Liver (tissue), 8 donors: ENCODE measurements at regions not wholly inside any gene's neighbourhood (a gene's known extent, or its start where the extent isn't known, plus 50 kb on each side); places are given as distances from the start of the nearest gene placed in this dataset.

Experiments used
- DNase-seq: peaks from one replicate; pipeline ENCODE4 v3.0.0-alpha.2; 2017; ENCODE audit warnings: low spot score
- H3K27ac ChIP-seq, 2 donors: one replicate each; pipeline ENCODE4 v1.7.0; 2013; ENCODE audit warnings: inconsistent platforms in 2 of 2, low read length in 2 of 2, control low read depth in 1 of 2, low read depth in 1 of 2, mild to moderate bottlenecking in 1 of 2
- H3K27me3 ChIP-seq, 4 donors: one replicate each; pipeline versions ENCODE4 v1.6.1 to v1.7.0; 2013; ENCODE audit warnings: low read length in 3 of 4, inconsistent platforms in 1 of 4, mild to moderate bottlenecking in 1 of 4, moderate library complexity in 1 of 4; ENCODE audit not compliant: control insufficient read depth in 4 of 4, insufficient read depth in 4 of 4
- H3K36me3 ChIP-seq, 4 donors: one replicate each; pipeline versions ENCODE4 v1.6.1 to v1.7.0; 2013; ENCODE audit warnings: low read length in 3 of 4, mild to moderate bottlenecking in 3 of 4, low read depth in 1 of 4, moderate library complexity in 1 of 4; ENCODE audit not compliant: control insufficient read depth in 4 of 4, insufficient read depth in 3 of 4
- H3K4me1 ChIP-seq, 4 donors: one replicate each; pipeline versions ENCODE4 v1.6.1 to v1.7.0; 2013; ENCODE audit warnings: low read length in 3 of 4, mild to moderate bottlenecking in 3 of 4, moderate library complexity in 1 of 4; ENCODE audit not compliant: control insufficient read depth in 4 of 4, insufficient read depth in 4 of 4
- H3K4me3 ChIP-seq, 3 donors: one replicate each; pipeline versions ENCODE4 v1.6.1 to v1.7.0; 2013; ENCODE audit warnings: low read length in 3 of 3, control low read depth in 1 of 3, low read depth in 1 of 3, mild to moderate bottlenecking in 1 of 3
- H3K9ac ChIP-seq, 2 donors: one replicate each; pipeline ENCODE4 v1.7.0; 2013; ENCODE audit warnings: low read length in 2 of 2, mild to moderate bottlenecking in 2 of 2, moderate library complexity in 2 of 2, control low read depth in 1 of 2, low read depth in 1 of 2
- H3K9me3 ChIP-seq, 4 donors: one replicate each; pipeline versions ENCODE4 v1.6.1 to v1.7.0; 2013; ENCODE audit warnings: low read length in 3 of 4; ENCODE audit not compliant: control insufficient read depth in 4 of 4
- EGR1 ChIP-seq, 2 donors: IDR thresholded peaks; 2 replicates each; pipeline ENCODE4 v1.6.1; 2016 to 2018; ENCODE audit warnings: antibody characterized with exemption in 2 of 2, low read depth in 2 of 2
- FOXA1 ChIP-seq: IDR thresholded peaks from 2 replicates; pipeline ENCODE4 v1.6.1; 2016; ENCODE audit warnings: antibody characterized with exemption
- FOXA2 ChIP-seq: IDR thresholded peaks from 2 replicates; pipeline ENCODE4 v1.6.1; 2016; ENCODE audit warnings: antibody characterized with exemption
- GABPA ChIP-seq, 2 donors: IDR thresholded peaks in 1 of 2; conservative IDR thresholded peaks in 1 of 2; 2 replicates each; pipeline ENCODE4 v1.6.1; 2016; ENCODE audit warnings: antibody characterized with exemption in 2 of 2, mild to moderate bottlenecking in 1 of 2, moderate library complexity in 1 of 2
- HNF4A ChIP-seq, 2 donors: conservative IDR thresholded peaks; 2 replicates each; pipeline ENCODE4 v1.6.1; 2016; ENCODE audit warnings: antibody characterized with exemption in 2 of 2, mild to moderate bottlenecking in 2 of 2
- HNF4G ChIP-seq: IDR thresholded peaks from 2 replicates; pipeline ENCODE4 v1.6.1; 2016; ENCODE audit warnings: antibody characterized with exemption
- JUND ChIP-seq, 2 donors: IDR thresholded peaks; 2 replicates each; pipeline ENCODE4 v1.6.1; 2016; ENCODE audit warnings: antibody characterized with exemption in 2 of 2
- NR2F2 ChIP-seq: IDR thresholded peaks from 2 replicates; pipeline ENCODE4 v1.6.1; 2016; ENCODE audit warnings: antibody characterized with exemption
- RAD21 ChIP-seq, 2 donors: IDR thresholded peaks; 2 replicates each; pipeline ENCODE4 v1.6.1; 2016; ENCODE audit warnings: antibody characterized with exemption in 2 of 2, mild to moderate bottlenecking in 2 of 2
- RXRA ChIP-seq, 2 donors: IDR thresholded peaks; 2 replicates each; pipeline ENCODE4 v1.6.1; 2017 to 2018; ENCODE audit warnings: antibody characterized with exemption in 2 of 2, mild to moderate bottlenecking in 1 of 2
- SP1 ChIP-seq: IDR thresholded peaks from 2 replicates; pipeline ENCODE4 v1.6.1; 2018; ENCODE audit warnings: antibody characterized with exemption, mild to moderate bottlenecking
- TAF1 ChIP-seq: conservative IDR thresholded peaks from 2 replicates; pipeline ENCODE4 v1.6.1; 2016; ENCODE audit warnings: antibody characterized with exemption, mild to moderate bottlenecking
- YY1 ChIP-seq: IDR thresholded peaks from 2 replicates; pipeline ENCODE4 v1.6.1; 2016; ENCODE audit warnings: antibody characterized with exemption, mild to moderate bottlenecking
- WGBS: extraction: QIAGEN DNeasy Blood & Tissue Kit; methylation state at CpG from one replicate; pipeline ENCODE4 v1.1.7; 2013; 5-methylcytosine and 5-hydroxymethylcytosine counted together
- TF ChIP-seq, protein P1 (sequence below): IDR thresholded peaks from 2 replicates; pipeline ENCODE4 v1.6.1; 2016; ENCODE audit warnings: antibody characterized with exemption
- TF ChIP-seq, protein P2 (sequence below): fragments of 150-350 bp; IDR thresholded peaks from 2 replicates; pipeline ENCODE4 v1.5.1; 2017; ENCODE audit warnings: improper control_type of control experiment, low read depth, low read length; ENCODE audit not compliant: missing input control
- TF ChIP-seq, protein P3 (sequence below): IDR thresholded peaks from 2 replicates; pipeline ENCODE4 v1.6.1; 2016; ENCODE audit warnings: antibody characterized with exemption
- TF ChIP-seq, protein P4 (sequence below): IDR thresholded peaks from 2 replicates; pipeline ENCODE4 v1.6.1; 2016; ENCODE audit warnings: antibody characterized with exemption, mild to moderate bottlenecking
- TF ChIP-seq, protein P5 (sequence below): IDR thresholded peaks from 2 replicates; pipeline ENCODE4 v1.6.1; 2016; ENCODE audit warnings: antibody characterized with exemption
- donor health status: healthy.
- donor health status: healthy.
- donor health status: healthy.
- donor health status: healthy.
- donor health status: healthy.

DNA sequence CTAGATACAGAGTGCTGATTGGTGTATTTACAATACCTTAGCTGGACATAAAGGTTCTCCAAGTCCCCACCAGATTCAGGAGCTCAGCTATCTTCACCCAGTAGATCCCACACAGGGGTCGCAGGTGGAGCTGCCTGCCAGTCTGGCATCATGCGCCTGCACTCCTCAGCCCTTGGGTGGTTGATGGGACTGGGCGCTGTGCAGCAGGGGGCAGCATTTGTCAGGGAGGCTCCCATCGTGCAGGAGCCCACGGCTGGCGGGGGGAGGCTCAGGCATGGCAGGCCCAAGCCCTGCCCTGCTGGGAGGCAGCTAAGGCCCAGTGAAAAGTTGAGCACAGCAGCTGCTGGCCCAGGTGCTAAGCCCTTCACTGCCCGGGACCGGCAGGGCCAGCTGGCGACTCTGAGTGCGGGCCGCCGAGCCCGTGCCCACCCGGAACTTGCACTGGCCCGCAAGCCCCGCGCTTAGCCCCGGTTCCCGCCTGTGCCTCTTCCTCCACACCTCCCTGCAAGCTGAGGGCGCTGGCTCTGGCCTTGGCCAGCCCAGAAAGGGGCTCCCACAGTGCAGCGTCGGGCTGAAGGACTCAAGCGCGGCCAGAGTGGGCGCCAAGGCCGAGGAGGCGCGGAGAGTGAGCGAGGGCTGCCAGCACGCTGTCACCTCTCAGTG, 314.1 kb upstream of the ATP10B start:
- 93% methylated on average over 30 of the region's 30 CpGs for WGBS
- TF ChIP-seq RAD21 (IDR thresholded peaks at IDR 0.05) (no peak), RXRA (IDR thresholded peaks at IDR 0.05) (no peak), YY1 (no peak), FOXA2 (no peak)
- TF ChIP-seq, protein P1, sequence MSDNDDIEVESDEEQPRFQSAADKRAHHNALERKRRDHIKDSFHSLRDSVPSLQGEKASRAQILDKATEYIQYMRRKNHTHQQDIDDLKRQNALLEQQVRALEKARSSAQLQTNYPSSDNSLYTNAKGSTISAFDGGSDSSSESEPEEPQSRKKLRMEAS: no peak
- TF ChIP-seq, protein P2, sequence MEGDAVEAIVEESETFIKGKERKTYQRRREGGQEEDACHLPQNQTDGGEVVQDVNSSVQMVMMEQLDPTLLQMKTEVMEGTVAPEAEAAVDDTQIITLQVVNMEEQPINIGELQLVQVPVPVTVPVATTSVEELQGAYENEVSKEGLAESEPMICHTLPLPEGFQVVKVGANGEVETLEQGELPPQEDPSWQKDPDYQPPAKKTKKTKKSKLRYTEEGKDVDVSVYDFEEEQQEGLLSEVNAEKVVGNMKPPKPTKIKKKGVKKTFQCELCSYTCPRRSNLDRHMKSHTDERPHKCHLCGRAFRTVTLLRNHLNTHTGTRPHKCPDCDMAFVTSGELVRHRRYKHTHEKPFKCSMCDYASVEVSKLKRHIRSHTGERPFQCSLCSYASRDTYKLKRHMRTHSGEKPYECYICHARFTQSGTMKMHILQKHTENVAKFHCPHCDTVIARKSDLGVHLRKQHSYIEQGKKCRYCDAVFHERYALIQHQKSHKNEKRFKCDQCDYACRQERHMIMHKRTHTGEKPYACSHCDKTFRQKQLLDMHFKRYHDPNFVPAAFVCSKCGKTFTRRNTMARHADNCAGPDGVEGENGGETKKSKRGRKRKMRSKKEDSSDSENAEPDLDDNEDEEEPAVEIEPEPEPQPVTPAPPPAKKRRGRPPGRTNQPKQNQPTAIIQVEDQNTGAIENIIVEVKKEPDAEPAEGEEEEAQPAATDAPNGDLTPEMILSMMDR: no peak
- TF ChIP-seq, protein P3, sequence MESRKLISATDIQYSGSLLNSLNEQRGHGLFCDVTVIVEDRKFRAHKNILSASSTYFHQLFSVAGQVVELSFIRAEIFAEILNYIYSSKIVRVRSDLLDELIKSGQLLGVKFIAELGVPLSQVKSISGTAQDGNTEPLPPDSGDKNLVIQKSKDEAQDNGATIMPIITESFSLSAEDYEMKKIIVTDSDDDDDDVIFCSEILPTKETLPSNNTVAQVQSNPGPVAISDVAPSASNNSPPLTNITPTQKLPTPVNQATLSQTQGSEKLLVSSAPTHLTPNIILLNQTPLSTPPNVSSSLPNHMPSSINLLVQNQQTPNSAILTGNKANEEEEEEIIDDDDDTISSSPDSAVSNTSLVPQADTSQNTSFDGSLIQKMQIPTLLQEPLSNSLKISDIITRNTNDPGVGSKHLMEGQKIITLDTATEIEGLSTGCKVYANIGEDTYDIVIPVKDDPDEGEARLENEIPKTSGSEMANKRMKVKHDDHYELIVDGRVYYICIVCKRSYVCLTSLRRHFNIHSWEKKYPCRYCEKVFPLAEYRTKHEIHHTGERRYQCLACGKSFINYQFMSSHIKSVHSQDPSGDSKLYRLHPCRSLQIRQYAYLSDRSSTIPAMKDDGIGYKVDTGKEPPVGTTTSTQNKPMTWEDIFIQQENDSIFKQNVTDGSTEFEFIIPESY: no peak
- H3K9me3 ChIP-seq: no peaks in the 10 kb centered on the region
- no peak overlapping the region for H3K9ac ChIP-seq
- no peaks in the 10 kb centered on the region for H3K36me3 ChIP-seq
- H3K27me3 ChIP-seq: no peaks in the 10 kb centered on the region
- no peaks in the 10 kb centered on the region for H3K4me1 ChIP-seq
- no peak for DNase-seq
- H3K4me3 ChIP-seq: no peak overlapping the region
- H3K27ac ChIP-seq: no peak overlapping the region

DNA sequence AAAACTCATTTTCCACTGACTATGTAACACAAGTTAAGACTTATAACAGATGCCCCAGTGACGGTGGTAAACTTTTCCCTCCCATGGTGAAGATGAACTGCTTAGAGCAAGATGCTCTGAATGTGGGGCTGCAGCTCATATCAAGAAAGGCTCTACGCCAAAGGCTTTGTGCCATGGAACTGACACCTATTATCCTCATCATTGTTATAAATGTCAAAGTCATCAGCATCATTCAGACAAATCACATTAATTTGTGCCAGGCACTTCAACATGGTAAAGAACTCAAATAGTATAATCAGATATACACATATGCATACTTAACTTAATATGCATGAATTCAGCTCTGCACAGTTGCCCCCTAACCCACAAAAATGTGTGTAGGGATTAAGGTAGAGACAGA, 305.9 kb upstream of the ATP10B start:
- WGBS: 79% methylated on average over 2 of the region's 2 CpGs
- no peak for TF ChIP-seq HNF4A (conservative IDR thresholded peaks at IDR 0.05)
- TF ChIP-seq, protein P2: no peak
- no peak for TF ChIP-seq EGR1 (IDR thresholded peaks at IDR 0.05; ENCODE audit: low read depth in 2 of 2)
- no peak for TF ChIP-seq NR2F2
- TF ChIP-seq, protein P4, sequence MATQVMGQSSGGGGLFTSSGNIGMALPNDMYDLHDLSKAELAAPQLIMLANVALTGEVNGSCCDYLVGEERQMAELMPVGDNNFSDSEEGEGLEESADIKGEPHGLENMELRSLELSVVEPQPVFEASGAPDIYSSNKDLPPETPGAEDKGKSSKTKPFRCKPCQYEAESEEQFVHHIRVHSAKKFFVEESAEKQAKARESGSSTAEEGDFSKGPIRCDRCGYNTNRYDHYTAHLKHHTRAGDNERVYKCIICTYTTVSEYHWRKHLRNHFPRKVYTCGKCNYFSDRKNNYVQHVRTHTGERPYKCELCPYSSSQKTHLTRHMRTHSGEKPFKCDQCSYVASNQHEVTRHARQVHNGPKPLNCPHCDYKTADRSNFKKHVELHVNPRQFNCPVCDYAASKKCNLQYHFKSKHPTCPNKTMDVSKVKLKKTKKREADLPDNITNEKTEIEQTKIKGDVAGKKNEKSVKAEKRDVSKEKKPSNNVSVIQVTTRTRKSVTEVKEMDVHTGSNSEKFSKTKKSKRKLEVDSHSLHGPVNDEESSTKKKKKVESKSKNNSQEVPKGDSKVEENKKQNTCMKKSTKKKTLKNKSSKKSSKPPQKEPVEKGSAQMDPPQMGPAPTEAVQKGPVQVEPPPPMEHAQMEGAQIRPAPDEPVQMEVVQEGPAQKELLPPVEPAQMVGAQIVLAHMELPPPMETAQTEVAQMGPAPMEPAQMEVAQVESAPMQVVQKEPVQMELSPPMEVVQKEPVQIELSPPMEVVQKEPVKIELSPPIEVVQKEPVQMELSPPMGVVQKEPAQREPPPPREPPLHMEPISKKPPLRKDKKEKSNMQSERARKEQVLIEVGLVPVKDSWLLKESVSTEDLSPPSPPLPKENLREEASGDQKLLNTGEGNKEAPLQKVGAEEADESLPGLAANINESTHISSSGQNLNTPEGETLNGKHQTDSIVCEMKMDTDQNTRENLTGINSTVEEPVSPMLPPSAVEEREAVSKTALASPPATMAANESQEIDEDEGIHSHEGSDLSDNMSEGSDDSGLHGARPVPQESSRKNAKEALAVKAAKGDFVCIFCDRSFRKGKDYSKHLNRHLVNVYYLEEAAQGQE: no peak
- no peak for TF ChIP-seq FOXA1
- no peak for TF ChIP-seq RAD21 (IDR thresholded peaks at IDR 0.05)
- TF ChIP-seq, protein P5, sequence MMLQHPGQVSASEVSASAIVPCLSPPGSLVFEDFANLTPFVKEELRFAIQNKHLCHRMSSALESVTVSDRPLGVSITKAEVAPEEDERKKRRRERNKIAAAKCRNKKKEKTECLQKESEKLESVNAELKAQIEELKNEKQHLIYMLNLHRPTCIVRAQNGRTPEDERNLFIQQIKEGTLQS: no peak
- TF ChIP-seq GABPA (IDR thresholded peaks at IDR 0.05 in 1 of 2, conservative IDR thresholded peaks at IDR 0.05 in 1 of 2): no peak
- no peak for TF ChIP-seq JUND (IDR thresholded peaks at IDR 0.05)
- TF ChIP-seq, protein P3: no peak
- no peak for TF ChIP-seq HNF4G
- no peak for TF ChIP-seq TAF1
- TF ChIP-seq YY1: no peak
- no peak for TF ChIP-seq FOXA2
- no peak for TF ChIP-seq SP1
- TF ChIP-seq, protein P1: no peak

More for the DNA sequence above, 305.9 kb upstream of the ATP10B start:
- Histone ChIP-seq H3K9me3 (no peaks in the 10 kb centered on the region), H3K36me3 (no peaks in the 10 kb centered on the region), H3K4me3 (no peak overlapping the region), H3K4me1 (no peaks in the 10 kb centered on the region), H3K27me3 (peaks cover 0 to 4% (median 0%) of the 10 kb centered on the region in 4 donors), H3K27ac (no peak overlapping the region), H3K9ac (no peak overlapping the region)
- DNase-seq: no peak
